K562 (cell line): ENCODE measurements at regions not wholly inside any gene's neighbourhood (a gene's known extent, or its start where the extent isn't known, plus 50 kb on each side); places are given as distances from the start of the nearest gene placed in this dataset.

Source experiments
- ATAC-seq: fragments of 200-7000 bp; cut with Tn5 transposase; 3 replicates; pipeline ENCODE4 v1.9.1; 2020; ENCODE audit warnings: moderate library complexity
- BruUV-seq: library from RNA; stranded (reverse); fragments of 400-500 nt; replicated peaks from 2 replicates; lab custom pipeline; 2021; lab: Mats Ljungman, UMichigan
- CTCF ChIA-PET: fragments of 300-600 bp; formaldehyde crosslinking; extraction: SDS; loops from one replicate; lab custom pipeline; 2021; ENCODE audit warnings: low intra/inter-chr PET ratio; lab: Yijun Ruan, JAX
- POLR2A ChIA-PET: fragments of 300-600, 350-650 bp; sonication (Branson Sonifier 250); formaldehyde crosslinking; extraction: SDS; loops from one replicate; lab custom pipeline; 2021; ENCODE audit warnings: antibody characterized with exemption, inconsistent platforms; lab: Yijun Ruan, JAX
- DNase-seq, 4 experiments: peaks; one replicate each; pipeline versions ENCODE4 v3.0.0 to v3.0.0-alpha.2; 2011 to 2018; ENCODE audit warnings: low spot score in 3 of 4, mixed read lengths in 3 of 4; ENCODE audit errors: extremely low read depth in 1 of 4
- FAIRE-seq: peaks from 2 replicates; lab custom pipeline; 2011; peaks lifted over from hg19 to GRCh38; lab: Jason Lieb, UNC
- H2AFZ ChIP-seq: 2 replicates; pipeline ENCODE4 v1.6.0; 2011; ENCODE audit warnings: low read depth, low read length, control low read depth, inconsistent platforms
- H3K27ac ChIP-seq: fragments of 200-600 bp; 3 replicates; pipeline ENCODE4 v1.8.0; 2011; ENCODE audit warnings: low read depth, mild to moderate bottlenecking, control low read depth, inconsistent platforms, low read length, moderate library complexity, mixed read lengths; ENCODE audit errors: extremely low read depth
- H3K27me3 ChIP-seq, 2 experiments: fragments of 300-600 bp in 1 of 2; 2 replicates in 1 of 2; 3 replicates in 1 of 2; pipeline versions ENCODE4 v1.6.0 to v1.8.0; 2011; ENCODE audit warnings: inconsistent platforms in 2 of 2, low read length in 2 of 2, mild to moderate bottlenecking in 1 of 2, mixed read lengths in 1 of 2, moderate library complexity in 1 of 2; ENCODE audit not compliant: control insufficient read depth in 2 of 2, insufficient read depth in 2 of 2
- H3K36me3 ChIP-seq: fragments of 300-600 bp; 3 replicates; pipeline ENCODE4 v1.8.0; 2011; ENCODE audit warnings: mild to moderate bottlenecking, low read length, inconsistent platforms; ENCODE audit not compliant: control insufficient read depth, insufficient read depth
- H3K4me1 ChIP-seq, 2 experiments: fragments of 200-600 bp in 1 of 2; replicated peaks in 1 of 2; 2 replicates in 1 of 2; 3 replicates in 1 of 2; pipeline versions ENCODE4 v1.5.1 to v1.8.0; 2011; ENCODE audit warnings: inconsistent platforms in 2 of 2, low read length in 2 of 2, mild to moderate bottlenecking in 1 of 2, mixed read lengths in 1 of 2, moderate library complexity in 1 of 2; ENCODE audit not compliant: control insufficient read depth in 2 of 2, insufficient read depth in 2 of 2
- H3K4me2 ChIP-seq: 2 replicates; pipeline ENCODE4 v1.6.1; 2011; ENCODE audit warnings: low read length, control low read depth, inconsistent platforms, mixed read lengths; ENCODE audit not compliant: insufficient read depth
- H3K4me3 ChIP-seq: fragments of 200-600 bp; sonication (generic), shearing (Covaris generic); 2 replicates; pipeline ENCODE4 v1.5.1; 2016; ENCODE audit warnings: control low read depth, inconsistent platforms
- H3K79me2 ChIP-seq: fragments of 200-600 bp; 3 replicates; pipeline ENCODE4 v1.8.0; 2011; ENCODE audit warnings: low read length, inconsistent platforms; ENCODE audit not compliant: control insufficient read depth, insufficient read depth
- H3K9ac ChIP-seq, 2 experiments: 2 replicates each; pipeline versions ENCODE4 v1.6.0 to v1.6.1; 2011; ENCODE audit warnings: low read depth in 2 of 2, low read length in 2 of 2, control low read depth in 1 of 2, inconsistent platforms in 1 of 2, mild to moderate bottlenecking in 1 of 2, mixed read lengths in 1 of 2; ENCODE audit not compliant: insufficient read depth in 1 of 2
- H3K9me1 ChIP-seq: one replicate; pipeline ENCODE4 v1.6.0; 2011; ENCODE audit warnings: inconsistent platforms, mild to moderate bottlenecking, low read length, moderate library complexity; ENCODE audit not compliant: control insufficient read depth, insufficient read depth
- H3K9me3 ChIP-seq: replicated peaks from 2 replicates; pipeline ENCODE4 v1.5.1; 2011; ENCODE audit warnings: low read depth, low read length, inconsistent platforms; ENCODE audit not compliant: control insufficient read depth, insufficient read depth
- H4K20me1 ChIP-seq: replicated peaks from 2 replicates; pipeline ENCODE4 v1.6.1; 2011; ENCODE audit warnings: low read length, inconsistent platforms, mixed read lengths; ENCODE audit not compliant: control insufficient read depth, insufficient read depth
- ARNT ChIP-seq, 2 experiments: fragments of 450-650 bp; IDR thresholded peaks; 2 replicates each; pipeline ENCODE4 v1.6.1; 2016; ENCODE audit warnings: mild to moderate bottlenecking in 1 of 2
- RBM14 ChIP-seq: fragments of 200-400 bp; formaldehyde crosslinking; IDR thresholded peaks from 2 replicates; pipeline ENCODE4 v1.6.1; 2018; ENCODE audit warnings: low read depth, mild to moderate bottlenecking, low read length, moderate library complexity, borderline replicate concordance; ENCODE audit not compliant: insufficient read depth
- RBM39 ChIP-seq: fragments of 200-400 bp; formaldehyde crosslinking; optimal IDR thresholded peaks from 2 replicates; pipeline ENCODE3; 2018; ENCODE audit warnings: low read depth, low read length
- ZBTB43 ChIP-seq: sonication (generic); formaldehyde crosslinking; IDR thresholded peaks from 2 replicates; pipeline ENCODE4 v1.8.0; 2023; ENCODE audit warnings: mild to moderate bottlenecking, missing genetic modification reagents
- ZNF316 ChIP-seq: fragments of 450-650 bp; IDR thresholded peaks from 2 replicates; pipeline ENCODE4 v1.6.1; 2016
- WGBS: fragments of 100-300 bp; shearing (Covaris generic); methylation state at CpG from one replicate; pipeline ENCODE4 v1.1.6; 2016; ENCODE audit warnings: low coverage, mixed read lengths; ENCODE audit not compliant: insufficient coverage; ENCODE audit errors: missing lambda C conversion rate; 5-methylcytosine and 5-hydroxymethylcytosine counted together
- in situ Hi-C: fragments of 300-500 bp; cut with MboI; formaldehyde crosslinking; loops from 4 replicates; pipeline ENCODE4 v1.15.0; 2018; ENCODE audit warnings: inconsistent platforms, mixed read lengths
- intact Hi-C: fragments of 100-400 bp; cut with micrococcal nuclease; formaldehyde crosslinking; loops from 2 replicates; pipeline ENCODE4 v1.14.2; 2022
- TF ChIP-seq, protein P1 (sequence below): sonication (generic); formaldehyde crosslinking; IDR thresholded peaks from 2 replicates; pipeline ENCODE4 v1.8.0; 2023; ENCODE audit warnings: mild to moderate bottlenecking, missing genetic modification reagents
- TF ChIP-seq, protein P2 (sequence below): sonication (generic); formaldehyde crosslinking; IDR thresholded peaks from 2 replicates; pipeline ENCODE4 v1.8.1; 2023; ENCODE audit warnings: mild to moderate bottlenecking, missing genetic modification reagents
- TF ChIP-seq, protein P3 (sequence below): IDR thresholded peaks from 2 replicates; pipeline ENCODE4 v1.6.1; 2014; ENCODE audit warnings: antibody characterized with exemption

DNA sequence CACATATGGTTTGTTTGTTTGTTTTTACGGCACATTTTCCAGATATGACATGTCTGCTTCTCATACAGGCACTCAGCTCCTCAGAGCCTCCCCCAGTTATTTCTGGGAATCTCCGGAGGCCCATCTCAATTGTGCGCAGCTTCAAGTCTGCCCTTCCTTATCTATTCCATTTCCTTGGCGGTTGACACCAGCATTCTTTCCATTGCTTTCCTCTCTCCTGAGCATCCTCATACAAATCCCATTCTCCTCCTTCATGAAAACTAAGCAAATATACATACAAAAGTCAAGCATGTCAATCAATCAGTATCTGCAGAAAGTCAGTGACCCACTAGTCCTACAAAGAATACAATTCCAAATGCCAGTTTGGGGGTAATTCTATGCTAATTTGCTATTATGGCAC, 166.7 kb downstream of the SQOR start:
- Histone ChIP-seq H2AFZ (no peak overlapping the region), H4K20me1 (no peaks in the 10 kb centered on the region), H3K4me3 (no peak overlapping the region), H3K27ac (no peak overlapping the region), H3K9me3 (no peaks in the 10 kb centered on the region), H3K27me3 (no peaks in the 10 kb centered on the region), H3K4me2 (no peak overlapping the region), H3K79me2 (no peaks in the 10 kb centered on the region), H3K9ac (no peak overlapping the region), H3K9me1 (no peaks in the 10 kb centered on the region), H3K36me3 (no peaks in the 10 kb centered on the region), H3K4me1 (no peaks in the 10 kb centered on the region)
- 0% methylated on average over 4 of the region's 4 CpGs for WGBS
- intact Hi-C loops, result no loop called here
- CTCF ChIA-PET, result no interaction called here
- in situ Hi-C loops, result no loop called here
- TF ChIP-seq RBM14 (no peak), ZNF316 (no peak), ARNT (IDR thresholded peaks at IDR 0.05) (no peak)
- FAIRE-seq (no peak), DNase-seq (no peak), ATAC-seq (no peak)
- POLR2A ChIA-PET, result no interaction called here
- no TSS peak for BruUV-seq

GRCh38 chr15:45802140-45802539, 167.3 kb downstream of the SQOR start:
- Histone ChIP-seq H3K79me2 (no peaks in the 10 kb centered on the region), H3K9me1 (no peaks in the 10 kb centered on the region), H3K36me3 (no peaks in the 10 kb centered on the region), H3K4me1 (no peaks in the 10 kb centered on the region), H3K27ac (no peak overlapping the region), H3K9me3 (no peaks in the 10 kb centered on the region), H3K9ac (no peak overlapping the region), H3K4me2 (no peak overlapping the region), H2AFZ (no peak overlapping the region), H4K20me1 (no peaks in the 10 kb centered on the region), H3K4me3 (no peak overlapping the region), H3K27me3 (no peaks in the 10 kb centered on the region)
- no TSS peak for BruUV-seq
- WGBS, result 0% methylated on average over 3 of the region's 3 CpGs
- in situ Hi-C loops, result no loop called here
- POLR2A ChIA-PET, result no interaction called here
- intact Hi-C loops, result no loop called here
- no peak for ATAC-seq
- CTCF ChIA-PET, result no interaction called here
- no peak for DNase-seq
- FAIRE-seq, result no peak
- TF ChIP-seq, protein P1, sequence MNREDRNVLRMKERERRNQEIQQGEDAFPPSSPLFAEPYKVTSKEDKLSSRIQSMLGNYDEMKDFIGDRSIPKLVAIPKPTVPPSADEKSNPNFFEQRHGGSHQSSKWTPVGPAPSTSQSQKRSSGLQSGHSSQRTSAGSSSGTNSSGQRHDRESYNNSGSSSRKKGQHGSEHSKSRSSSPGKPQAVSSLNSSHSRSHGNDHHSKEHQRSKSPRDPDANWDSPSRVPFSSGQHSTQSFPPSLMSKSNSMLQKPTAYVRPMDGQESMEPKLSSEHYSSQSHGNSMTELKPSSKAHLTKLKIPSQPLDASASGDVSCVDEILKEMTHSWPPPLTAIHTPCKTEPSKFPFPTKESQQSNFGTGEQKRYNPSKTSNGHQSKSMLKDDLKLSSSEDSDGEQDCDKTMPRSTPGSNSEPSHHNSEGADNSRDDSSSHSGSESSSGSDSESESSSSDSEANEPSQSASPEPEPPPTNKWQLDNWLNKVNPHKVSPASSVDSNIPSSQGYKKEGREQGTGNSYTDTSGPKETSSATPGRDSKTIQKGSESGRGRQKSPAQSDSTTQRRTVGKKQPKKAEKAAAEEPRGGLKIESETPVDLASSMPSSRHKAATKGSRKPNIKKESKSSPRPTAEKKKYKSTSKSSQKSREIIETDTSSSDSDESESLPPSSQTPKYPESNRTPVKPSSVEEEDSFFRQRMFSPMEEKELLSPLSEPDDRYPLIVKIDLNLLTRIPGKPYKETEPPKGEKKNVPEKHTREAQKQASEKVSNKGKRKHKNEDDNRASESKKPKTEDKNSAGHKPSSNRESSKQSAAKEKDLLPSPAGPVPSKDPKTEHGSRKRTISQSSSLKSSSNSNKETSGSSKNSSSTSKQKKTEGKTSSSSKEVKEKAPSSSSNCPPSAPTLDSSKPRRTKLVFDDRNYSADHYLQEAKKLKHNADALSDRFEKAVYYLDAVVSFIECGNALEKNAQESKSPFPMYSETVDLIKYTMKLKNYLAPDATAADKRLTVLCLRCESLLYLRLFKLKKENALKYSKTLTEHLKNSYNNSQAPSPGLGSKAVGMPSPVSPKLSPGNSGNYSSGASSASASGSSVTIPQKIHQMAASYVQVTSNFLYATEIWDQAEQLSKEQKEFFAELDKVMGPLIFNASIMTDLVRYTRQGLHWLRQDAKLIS (CRISPR knock-in tag), result no peak
- TF ChIP-seq ZBTB43 (CRISPR knock-in tag) (no peak), RBM39 (no peak)
- TF ChIP-seq, protein P2, sequence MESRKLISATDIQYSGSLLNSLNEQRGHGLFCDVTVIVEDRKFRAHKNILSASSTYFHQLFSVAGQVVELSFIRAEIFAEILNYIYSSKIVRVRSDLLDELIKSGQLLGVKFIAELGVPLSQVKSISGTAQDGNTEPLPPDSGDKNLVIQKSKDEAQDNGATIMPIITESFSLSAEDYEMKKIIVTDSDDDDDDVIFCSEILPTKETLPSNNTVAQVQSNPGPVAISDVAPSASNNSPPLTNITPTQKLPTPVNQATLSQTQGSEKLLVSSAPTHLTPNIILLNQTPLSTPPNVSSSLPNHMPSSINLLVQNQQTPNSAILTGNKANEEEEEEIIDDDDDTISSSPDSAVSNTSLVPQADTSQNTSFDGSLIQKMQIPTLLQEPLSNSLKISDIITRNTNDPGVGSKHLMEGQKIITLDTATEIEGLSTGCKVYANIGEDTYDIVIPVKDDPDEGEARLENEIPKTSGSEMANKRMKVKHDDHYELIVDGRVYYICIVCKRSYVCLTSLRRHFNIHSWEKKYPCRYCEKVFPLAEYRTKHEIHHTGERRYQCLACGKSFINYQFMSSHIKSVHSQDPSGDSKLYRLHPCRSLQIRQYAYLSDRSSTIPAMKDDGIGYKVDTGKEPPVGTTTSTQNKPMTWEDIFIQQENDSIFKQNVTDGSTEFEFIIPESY (CRISPR knock-in tag), result no peak
- TF ChIP-seq, protein P3, sequence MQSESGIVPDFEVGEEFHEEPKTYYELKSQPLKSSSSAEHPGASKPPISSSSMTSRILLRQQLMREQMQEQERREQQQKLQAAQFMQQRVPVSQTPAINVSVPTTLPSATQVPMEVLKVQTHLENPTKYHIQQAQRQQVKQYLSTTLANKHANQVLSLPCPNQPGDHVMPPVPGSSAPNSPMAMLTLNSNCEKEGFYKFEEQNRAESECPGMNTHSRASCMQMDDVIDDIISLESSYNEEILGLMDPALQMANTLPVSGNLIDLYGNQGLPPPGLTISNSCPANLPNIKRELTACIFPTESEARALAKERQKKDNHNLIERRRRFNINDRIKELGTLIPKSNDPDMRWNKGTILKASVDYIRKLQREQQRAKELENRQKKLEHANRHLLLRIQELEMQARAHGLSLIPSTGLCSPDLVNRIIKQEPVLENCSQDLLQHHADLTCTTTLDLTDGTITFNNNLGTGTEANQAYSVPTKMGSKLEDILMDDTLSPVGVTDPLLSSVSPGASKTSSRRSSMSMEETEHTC, result no peak
